NCI-H1694 treated with DMSO at 0.1 percent for 48 hours (cell line): ENCODE measurements at regions not wholly inside any gene's neighbourhood (a gene's known extent, or its start where the extent isn't known, plus 50 kb on each side); places are given as distances from the start of the nearest gene placed in this dataset.
"Not testable (repeated sequence)": the region's sequence is repeated elsewhere in the genome, so short reads cannot be mapped to it uniquely, and the experiment has no call there.

Experiments
- DNase-seq: peaks from one replicate; lab custom pipeline; 2025; lab: John Stamatoyannopoulos, UW

DNA sequence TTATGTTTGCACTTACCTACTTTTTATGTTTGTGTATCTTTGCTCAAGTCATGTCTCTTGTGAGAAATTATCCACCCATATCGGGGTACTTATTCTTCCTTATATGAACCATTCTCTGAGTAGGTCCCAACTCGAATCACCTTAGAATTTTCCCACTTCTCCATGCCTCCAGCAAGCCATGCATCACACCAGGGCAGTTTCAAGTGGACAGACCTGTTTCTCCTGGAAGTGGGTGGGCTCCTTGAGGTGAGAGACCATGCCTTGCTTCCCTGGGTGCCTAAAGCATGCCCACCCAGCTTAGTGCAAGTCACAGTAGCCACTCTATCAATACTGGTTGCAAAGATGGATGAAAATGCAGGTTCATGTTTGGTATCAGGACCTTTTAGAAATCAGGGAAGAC is 187.2 kb downstream of the KIT start:
- DNase-seq: no peak

DNA sequence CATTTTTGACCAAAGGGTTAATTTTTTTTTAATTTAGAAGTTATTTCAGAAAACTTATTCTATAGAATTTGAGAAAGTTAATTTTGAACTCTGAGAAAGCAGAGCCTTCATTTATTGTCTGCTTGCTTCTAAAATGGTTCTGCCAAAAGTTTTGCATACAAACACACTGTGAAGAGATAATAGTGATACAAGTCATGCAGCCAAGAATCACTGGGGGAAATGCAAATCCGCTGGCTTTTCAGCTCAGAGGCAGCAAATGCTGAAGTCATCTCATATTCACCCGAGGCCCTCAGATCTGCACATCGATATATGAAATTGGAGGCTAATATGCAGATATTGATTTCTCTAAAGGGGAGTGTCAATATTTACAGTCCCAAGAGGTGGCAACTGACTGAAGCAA is 186.2 kb downstream of the KIT start:
- DNase-seq: no peak

DNA sequence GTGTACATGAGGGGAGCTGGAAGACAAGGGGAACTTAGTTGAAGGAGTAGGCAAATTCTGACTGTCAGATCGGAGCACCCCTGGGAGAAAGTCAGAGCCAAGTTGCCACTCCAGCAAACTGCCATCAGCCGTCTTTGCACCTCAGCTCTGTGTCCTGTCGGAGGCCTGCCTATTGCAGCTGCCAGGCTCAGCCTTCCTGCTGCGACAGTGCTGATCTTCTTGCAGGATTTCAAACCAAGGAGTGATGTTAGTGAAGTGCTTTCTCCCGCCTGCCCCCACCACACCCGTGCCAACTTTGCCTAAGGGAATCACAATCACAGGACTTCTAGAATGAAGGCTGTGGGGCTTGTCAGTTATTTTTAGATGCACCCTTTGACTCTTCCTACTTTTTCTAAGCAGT is 185.3 kb downstream of the KIT start:
- no peak for DNase-seq

DNA sequence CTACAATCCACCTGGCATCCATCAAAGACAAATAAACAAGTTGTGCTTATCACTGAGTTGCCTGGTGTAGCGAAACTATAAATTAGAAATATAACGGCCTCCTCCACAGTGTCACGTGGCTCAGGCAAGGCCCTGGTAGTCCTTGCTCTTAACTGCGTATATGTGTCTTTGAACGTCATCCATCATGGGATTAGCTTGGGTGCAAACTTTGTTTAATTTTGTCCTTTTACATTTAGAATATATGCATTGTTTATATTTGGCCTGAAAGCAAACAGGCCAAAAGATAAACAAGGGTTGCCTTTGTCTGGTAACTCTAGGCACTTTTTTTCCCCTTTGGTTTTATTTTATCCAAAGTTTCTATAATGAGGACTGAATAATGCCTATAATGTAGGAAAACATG is 184.9 kb downstream of the KIT start:
- no peak for DNase-seq

GRCh38 chr4:54842226-54842625 is 184.5 kb downstream of the KIT start:
- DNase-seq: no peak

DNA sequence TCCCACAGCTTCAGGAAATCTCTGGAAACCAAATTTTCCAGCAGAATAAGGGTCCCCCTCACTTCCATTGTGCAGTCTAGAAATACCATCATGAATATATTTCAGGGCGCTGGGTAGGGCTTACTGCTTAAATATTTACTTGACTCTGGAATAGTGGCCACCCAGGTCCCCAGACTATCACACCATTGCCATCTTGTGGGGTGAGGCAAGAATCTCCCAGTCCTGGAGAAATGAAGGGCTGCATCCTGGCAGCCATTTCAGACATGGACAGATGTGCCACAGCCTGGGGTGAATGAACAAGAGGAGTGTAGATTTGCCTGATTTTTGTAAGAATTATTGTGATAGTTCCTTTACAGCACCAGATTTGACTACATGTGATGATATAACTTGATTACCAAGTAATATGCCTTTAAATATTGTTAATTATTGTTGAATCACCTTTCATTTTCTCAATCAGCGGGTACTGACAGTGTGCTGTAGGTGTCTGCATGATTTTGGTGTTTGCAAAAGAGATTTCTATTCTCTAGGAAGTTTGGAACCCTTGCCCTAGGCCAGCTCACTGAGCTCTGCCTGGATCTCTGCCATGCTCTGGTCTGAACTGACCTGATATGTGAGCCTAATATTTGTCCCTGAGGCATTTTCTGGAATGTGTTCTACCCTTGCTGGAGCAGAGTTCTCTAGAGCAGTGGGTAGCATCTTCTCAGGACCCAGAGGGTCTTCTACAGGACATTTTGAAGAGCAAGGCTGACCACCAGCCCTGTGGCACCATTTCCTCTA is 183.4 kb downstream of the KIT start:
- DNase-seq: no peak

DNA sequence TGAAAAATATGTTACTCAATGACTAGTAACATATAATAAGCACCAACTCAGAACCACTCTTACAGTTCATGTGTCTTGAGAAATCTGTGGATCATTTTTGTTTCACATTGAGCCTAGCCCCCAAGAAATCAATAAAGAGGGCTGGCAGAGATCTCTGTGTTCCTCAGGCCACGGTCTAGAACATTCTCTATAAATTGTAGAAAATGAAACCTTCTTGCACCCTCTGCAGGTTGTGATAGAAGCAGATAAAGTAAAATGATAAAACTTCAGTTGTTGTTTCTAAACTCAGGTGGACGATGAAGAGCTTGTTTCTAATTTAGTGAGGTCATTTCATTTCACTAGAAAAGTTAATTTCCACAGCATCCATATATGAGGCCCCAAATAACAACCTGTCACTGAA is 182.7 kb downstream of the KIT start:
- DNase-seq: no peak

DNA sequence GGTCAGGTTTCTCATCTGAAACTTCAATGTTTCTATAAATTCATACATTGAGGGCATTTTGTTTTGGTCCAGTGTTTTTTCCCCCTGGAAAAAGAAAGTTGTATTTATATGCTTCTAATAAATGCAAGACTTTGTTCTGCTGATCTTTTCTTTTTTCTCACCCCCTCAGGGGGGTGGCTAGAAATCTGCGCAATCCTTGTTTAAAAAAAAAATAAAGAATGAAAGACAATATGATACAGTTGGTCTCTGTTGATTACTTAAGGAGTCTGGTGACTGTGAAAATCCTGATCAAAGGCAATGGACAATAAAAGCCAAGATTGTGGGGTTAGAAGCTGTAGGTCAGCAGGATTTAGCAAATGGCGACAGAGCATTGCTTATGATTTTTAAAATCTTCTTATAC is 180.5 kb downstream of the KIT start:
- DNase-seq: no peak

DNA sequence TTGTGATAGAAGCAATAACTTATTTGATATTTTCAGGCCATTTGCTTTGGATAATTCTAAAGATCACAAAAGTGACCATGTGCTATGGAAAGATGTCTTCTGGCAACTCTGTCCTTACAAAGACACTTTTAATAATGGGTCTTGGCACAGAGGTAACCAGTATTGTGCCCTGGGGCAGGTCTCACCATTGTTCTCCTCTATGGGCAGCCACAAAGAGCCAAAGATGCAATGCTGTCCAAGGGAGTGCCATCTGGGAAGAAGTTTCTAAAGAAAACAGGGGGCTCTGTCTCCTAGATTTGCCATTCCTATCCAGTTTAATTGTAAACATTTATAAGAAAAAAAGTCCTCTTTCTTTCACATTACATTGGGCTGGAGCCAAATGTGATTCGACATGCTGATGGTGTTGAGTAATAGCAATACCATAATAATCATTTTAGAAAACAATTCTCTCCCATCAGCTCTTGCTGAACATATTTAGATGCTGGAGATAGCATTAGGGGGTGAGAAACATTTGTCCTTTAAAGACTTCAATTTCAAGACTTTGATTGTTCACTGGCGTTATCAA is 179.9 kb downstream of the KIT start:
- no peak for DNase-seq

DNA sequence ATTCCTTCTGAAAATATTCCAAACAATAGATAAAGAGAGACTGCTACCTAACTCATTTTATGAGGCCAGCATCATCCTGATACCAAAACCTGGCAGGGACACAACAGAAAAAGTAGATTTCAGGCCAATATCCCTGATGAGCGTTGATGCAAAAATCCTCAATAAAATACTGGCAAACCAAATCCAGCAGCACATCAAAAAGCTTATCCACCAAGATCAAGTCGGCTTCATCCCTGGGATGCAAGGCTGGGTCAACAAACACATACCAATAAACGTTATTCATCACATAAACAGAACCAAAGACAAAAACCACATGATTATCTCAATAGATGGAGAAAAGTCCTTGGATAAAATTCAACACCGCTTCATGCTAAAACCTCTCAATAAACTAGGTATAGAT is 170.6 kb downstream of the KIT start:
- not testable (repeated sequence) for DNase-seq

- no peak for DNase-seq
These were observed 165.9 kb downstream of the KIT start for GRCh38 chr4:54823616-54824015.

DNA sequence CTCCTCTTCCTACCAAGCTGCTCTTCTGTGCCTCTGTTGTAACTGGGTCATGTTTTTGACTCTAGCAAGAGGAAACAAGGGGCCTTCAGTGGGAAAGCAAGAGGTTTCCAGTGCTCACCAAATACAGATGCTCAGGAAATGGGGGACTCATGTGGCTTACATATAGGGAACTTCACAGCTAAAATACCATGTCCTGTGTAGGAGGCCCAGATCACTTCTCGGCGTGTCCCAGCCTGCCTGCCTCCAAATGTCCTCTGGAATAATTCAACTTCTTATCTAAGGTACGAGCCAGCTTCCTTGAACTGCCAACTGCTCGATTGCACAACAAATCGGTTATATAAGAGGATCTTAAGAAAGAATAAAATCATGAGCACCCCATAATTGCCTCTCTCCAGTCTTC is 161.3 kb downstream of the KIT start:
- DNase-seq: no peak

GRCh38 chr4:54818481-54818880 is 160.7 kb downstream of the KIT start:
- no peak for DNase-seq

GRCh38 chr4:54813674-54814073 is 155.9 kb downstream of the KIT start:
- no peak for DNase-seq

DNA sequence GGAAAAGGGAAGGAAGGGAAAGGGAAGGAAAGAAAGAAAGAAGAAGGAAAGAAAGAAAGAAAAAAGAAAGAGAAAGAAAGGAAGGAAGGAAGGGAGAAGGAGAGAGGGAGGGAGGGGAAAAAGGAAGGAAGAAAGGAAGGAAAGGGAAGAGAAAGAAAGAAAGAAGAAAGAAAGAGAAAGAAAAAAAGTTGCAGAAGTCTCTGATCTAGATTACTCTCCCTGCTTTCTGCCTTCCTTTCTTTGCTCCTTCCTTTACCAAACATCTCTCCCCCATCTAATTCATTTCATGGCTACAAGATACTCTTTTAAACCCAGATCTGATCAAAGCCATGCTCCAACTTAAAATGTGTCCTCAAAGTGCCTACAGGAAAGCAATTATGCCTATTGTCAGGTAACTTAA is 148.6 kb downstream of the KIT start:
- DNase-seq: no peak

- DNase-seq: no peak
These were observed 144.6 kb downstream of the KIT start for GRCh38 chr4:54802336-54802735.

GRCh38 chr4:54800831-54801530 is 143.2 kb downstream of the KIT start:
- no peak for DNase-seq

DNA sequence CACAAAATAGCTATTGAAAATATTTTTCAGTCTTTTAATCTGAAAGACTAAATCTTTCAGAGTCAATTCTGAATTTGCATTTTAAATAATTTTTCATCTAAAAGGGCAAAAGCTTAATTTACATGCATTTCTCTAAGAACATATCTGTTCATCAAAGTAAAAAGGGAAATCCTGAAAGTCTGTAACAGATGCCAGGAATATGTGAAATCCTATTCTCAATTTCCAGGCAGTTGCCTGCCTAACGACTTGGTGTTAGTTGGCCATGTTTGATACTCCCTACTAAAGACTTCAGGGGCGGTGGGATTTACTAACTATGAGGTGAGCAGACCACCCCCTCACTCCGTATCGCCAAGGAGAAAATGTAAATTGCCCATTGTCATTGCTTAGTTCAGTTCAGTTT is 136.8 kb downstream of the KIT start:
- no peak for DNase-seq

GRCh38 chr4:54793856-54794422 is 136.2 kb downstream of the KIT start:
- peak; percentile 2 for DNase-seq
